ENCODE measurements at regions not wholly inside any gene's neighbourhood (a gene's known extent, or its start where the extent isn't known, plus 50 kb on each side); places are given as distances from the start of the nearest gene placed in this dataset.
"Not testable (repeated sequence)": the region's sequence is repeated elsewhere in the genome, so short reads cannot be mapped to it uniquely, and the experiment has no call there.

DNA sequence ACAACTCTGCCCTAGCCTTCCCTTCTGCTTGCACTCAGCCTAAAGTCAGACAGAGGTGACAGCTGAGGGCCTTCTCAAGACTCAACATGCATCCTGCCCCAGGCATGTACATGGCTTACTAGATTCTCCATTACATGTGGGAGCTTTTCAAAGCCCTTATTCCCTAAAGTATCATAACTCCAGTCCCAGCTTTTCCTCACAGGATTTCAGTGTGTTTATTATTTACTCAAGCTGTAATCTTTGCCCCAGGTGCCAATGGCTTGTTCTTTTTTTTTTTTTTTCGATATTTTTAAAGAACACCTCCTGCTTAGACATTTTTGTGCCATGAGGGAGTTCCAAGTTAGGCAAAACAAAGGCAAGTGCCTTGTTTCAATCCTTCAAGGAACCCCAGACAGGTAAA is 154.0 kb upstream of the RADX start:
- H3K4me3 ChIP-seq (ENCODE audit: low read depth, low read length), result no peak overlapping the region
- TF ChIP-seq, protein P1, sequence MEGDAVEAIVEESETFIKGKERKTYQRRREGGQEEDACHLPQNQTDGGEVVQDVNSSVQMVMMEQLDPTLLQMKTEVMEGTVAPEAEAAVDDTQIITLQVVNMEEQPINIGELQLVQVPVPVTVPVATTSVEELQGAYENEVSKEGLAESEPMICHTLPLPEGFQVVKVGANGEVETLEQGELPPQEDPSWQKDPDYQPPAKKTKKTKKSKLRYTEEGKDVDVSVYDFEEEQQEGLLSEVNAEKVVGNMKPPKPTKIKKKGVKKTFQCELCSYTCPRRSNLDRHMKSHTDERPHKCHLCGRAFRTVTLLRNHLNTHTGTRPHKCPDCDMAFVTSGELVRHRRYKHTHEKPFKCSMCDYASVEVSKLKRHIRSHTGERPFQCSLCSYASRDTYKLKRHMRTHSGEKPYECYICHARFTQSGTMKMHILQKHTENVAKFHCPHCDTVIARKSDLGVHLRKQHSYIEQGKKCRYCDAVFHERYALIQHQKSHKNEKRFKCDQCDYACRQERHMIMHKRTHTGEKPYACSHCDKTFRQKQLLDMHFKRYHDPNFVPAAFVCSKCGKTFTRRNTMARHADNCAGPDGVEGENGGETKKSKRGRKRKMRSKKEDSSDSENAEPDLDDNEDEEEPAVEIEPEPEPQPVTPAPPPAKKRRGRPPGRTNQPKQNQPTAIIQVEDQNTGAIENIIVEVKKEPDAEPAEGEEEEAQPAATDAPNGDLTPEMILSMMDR (IDR thresholded peaks at IDR 0.05; ENCODE audit: borderline replicate concordance, insufficient read depth, low read depth, low read length), result no peak

DNA sequence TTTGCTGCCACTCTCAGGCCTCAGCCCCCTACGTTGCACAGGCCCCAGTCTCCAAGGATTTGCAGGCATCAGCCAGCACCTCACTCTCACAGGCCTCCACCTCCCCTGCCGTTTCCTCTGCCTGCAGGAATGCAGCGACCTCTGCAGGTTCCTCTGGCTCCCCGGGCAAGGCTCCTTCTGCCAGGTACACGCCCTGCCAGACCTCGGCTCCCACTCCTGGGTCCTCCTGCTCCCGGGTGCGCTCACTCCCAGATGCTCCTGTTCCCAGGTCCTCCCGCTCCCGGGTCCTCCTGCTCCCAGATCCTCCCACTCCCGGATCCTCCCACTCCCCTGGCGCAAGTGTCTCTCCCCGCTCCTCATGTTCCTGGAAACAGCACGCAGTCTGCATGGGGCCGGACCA is 144.4 kb upstream of the RADX start:
- H3K4me3 ChIP-seq (ENCODE audit: low read depth, low read length), result no peak overlapping the region
- TF ChIP-seq, protein P1 (IDR thresholded peaks at IDR 0.05; ENCODE audit: borderline replicate concordance, insufficient read depth, low read depth, low read length), result no peak

DNA sequence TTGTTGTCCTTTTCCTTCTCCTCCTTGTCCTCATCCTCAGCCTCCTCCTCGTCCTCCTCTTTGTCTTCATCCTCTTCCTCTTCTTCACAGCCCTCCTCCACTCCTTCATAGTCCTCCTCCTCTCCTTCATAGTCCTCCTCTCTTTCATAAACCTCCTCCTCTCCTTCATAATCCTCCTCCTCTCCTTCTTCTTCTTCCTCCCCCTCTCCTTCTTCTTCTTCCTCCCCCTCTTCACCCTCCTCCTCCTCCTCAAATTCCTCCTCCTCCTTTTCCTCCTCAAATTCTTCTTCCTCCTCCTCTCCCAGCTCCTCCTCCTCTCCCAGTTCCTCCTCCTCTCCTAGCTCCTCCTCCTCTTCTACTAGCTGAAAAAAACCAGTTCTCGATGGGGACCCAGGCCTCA is 143.8 kb upstream of the RADX start:
- TF ChIP-seq, protein P1 (IDR thresholded peaks at IDR 0.05; ENCODE audit: borderline replicate concordance, insufficient read depth, low read depth, low read length), result no peak
- no peak overlapping the region for H3K4me3 ChIP-seq (ENCODE audit: low read depth, low read length)

- TF ChIP-seq, protein P1 (IDR thresholded peaks at IDR 0.05; ENCODE audit: borderline replicate concordance, insufficient read depth, low read depth, low read length), result no peak
- no peak overlapping the region for H3K4me3 ChIP-seq (ENCODE audit: low read depth, low read length)
Observed at GRCh38 chrX:106468433-106468832, 143.3 kb upstream of the RADX start.

- TF ChIP-seq, protein P1 (IDR thresholded peaks at IDR 0.05; ENCODE audit: borderline replicate concordance, insufficient read depth, low read depth, low read length), result no peak
- H3K4me3 ChIP-seq (ENCODE audit: low read depth, low read length), result no peak overlapping the region
Observed at GRCh38 chrX:106479920-106480319, 131.9 kb upstream of the RADX start.

GRCh38 chrX:106481341-106481740 is 130.4 kb upstream of the RADX start:
- H3K4me3 ChIP-seq (ENCODE audit: low read depth, low read length), result no peak overlapping the region
- TF ChIP-seq, protein P1 (IDR thresholded peaks at IDR 0.05; ENCODE audit: borderline replicate concordance, insufficient read depth, low read depth, low read length), result peak; percentile 57; the same call in 1 of the 2 replicates

DNA sequence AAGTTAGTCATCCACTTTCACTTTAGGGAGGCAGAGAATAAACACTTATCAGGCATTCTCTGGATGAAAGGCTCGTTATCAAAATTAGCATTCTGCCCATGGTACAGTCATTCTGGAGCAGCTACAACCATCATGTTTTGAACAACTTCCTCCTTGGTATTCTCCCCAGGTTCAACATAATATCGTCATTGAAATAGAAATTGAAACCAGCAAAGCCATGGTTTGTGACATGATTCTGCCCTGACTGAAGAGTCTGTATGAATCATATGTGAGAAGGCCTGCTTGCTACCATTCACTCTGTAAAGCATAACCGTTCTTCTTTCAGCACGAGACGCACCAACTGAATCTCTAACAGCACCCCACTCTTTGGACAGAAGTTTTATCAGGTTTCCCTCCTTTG is 127.5 kb upstream of the RADX start:
- TF ChIP-seq, protein P1 (IDR thresholded peaks at IDR 0.05; ENCODE audit: borderline replicate concordance, insufficient read depth, low read depth, low read length), result no peak
- no peak overlapping the region for H3K4me3 ChIP-seq (ENCODE audit: low read depth, low read length)

DNA sequence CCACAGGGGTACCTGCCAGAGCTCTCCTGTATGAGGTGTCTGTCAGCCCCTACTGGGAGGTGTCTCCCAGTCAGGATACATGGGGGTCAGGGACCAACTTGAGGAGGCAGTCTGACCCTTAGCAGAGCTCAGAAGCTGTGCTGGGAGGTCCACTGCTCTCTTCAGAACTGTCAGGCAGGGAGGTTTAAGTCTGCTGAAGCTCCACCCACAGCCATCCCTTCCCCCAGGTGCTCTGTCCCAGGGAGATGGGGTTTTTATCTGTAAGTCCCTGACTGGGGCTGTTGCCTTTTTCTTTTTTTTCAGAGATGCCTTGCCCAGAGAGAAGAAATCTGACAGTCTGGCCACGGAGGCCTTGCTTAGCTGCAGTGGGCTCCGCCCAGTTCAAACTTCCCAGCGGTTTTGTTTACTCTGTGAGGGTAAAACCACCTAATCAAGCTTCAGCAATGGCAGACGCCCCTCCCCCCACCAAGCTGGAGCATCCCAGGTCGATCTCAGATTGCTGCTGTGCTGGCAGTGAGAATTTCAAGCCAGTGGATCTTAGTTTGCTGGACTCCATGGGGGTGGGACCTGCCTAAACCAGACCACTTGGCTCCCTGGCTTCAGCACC is 118.5 kb upstream of the RADX start:
- not testable (repeated sequence) for H3K4me3 ChIP-seq (ENCODE audit: low read depth, low read length)
